SK-N-SH treated with all-trans-retinoic acid at 6 μM for 48 hours (cell line): ENCODE measurements at regions not wholly inside any gene's neighbourhood (a gene's known extent, or its start where the extent isn't known, plus 50 kb on each side); places are given as distances from the start of the nearest gene placed in this dataset.

Experiments
- ATAC-seq: fragments of 200-7000 bp; cut with Tn5 transposase; 3 replicates; pipeline ENCODE4 v1.9.1; 2020; ENCODE audit warnings: mild to moderate bottlenecking, moderate library complexity
- BACH2 ChIP-seq: fragments of 250-450 bp; sonication (Bioruptor Pico); IDR thresholded peaks from 2 replicates; pipeline ENCODE4 v1.9.0; 2021; ENCODE audit warnings: mild to moderate bottlenecking, borderline replicate concordance
- CSDC2 ChIP-seq: fragments of 250-450 bp; sonication (Bioruptor Pico); IDR thresholded peaks from 2 replicates; pipeline ENCODE4 v1.5.0; 2020; ENCODE audit warnings: mild to moderate bottlenecking, moderate library complexity
- GLIS3 ChIP-seq: fragments of 250-450 bp; sonication (Bioruptor Pico); IDR thresholded peaks from 2 replicates; pipeline ENCODE4 v1.5.0; 2020; ENCODE audit warnings: mild to moderate bottlenecking, moderate library complexity
- ISL1 ChIP-seq: fragments of 250-450 bp; sonication (Bioruptor Pico); IDR thresholded peaks from 2 replicates; pipeline ENCODE4 v2.1.2; 2022; ENCODE audit warnings: mild to moderate bottlenecking, moderate library complexity
- OSR1 ChIP-seq: fragments of 250-450 bp; sonication (Bioruptor Pico); IDR thresholded peaks from 2 replicates; pipeline ENCODE4 v1.8.0; 2022; ENCODE audit warnings: moderate library complexity, mild to moderate bottlenecking, inconsistent platforms
- PPARA ChIP-seq: fragments of 250-450 bp; sonication (Bioruptor Pico); IDR thresholded peaks from 2 replicates; pipeline ENCODE4 v1.5.0; 2020; ENCODE audit warnings: mild to moderate bottlenecking, borderline replicate concordance
- RARB ChIP-seq: fragments of 250-450 bp; sonication (Bioruptor Pico); IDR thresholded peaks from 2 replicates; pipeline ENCODE4 v1.8.0; 2021; ENCODE audit warnings: mild to moderate bottlenecking, moderate library complexity
- SNAI2 ChIP-seq: fragments of 250-450 bp; sonication (Bioruptor Pico); IDR thresholded peaks from 2 replicates; pipeline ENCODE4 v1.5.0; 2020; ENCODE audit warnings: mild to moderate bottlenecking, moderate library complexity
- TCF4 ChIP-seq: fragments of 250-450 bp; sonication (Bioruptor Pico); IDR thresholded peaks from 2 replicates; pipeline ENCODE4 v1.8.0; 2021; ENCODE audit warnings: mild to moderate bottlenecking, moderate library complexity, borderline replicate concordance
- TOX ChIP-seq: fragments of 250-450 bp; sonication (Bioruptor Pico); IDR thresholded peaks from 2 replicates; pipeline ENCODE4 v1.8.0; 2021; ENCODE audit warnings: mild to moderate bottlenecking, moderate library complexity, borderline replicate concordance
- ZC3H10 ChIP-seq: fragments of 250-450 bp; sonication (Bioruptor Pico); IDR thresholded peaks from 2 replicates; pipeline ENCODE4 v1.5.1; 2021; ENCODE audit warnings: mild to moderate bottlenecking, moderate library complexity
- ZFP3 ChIP-seq: fragments of 250-450 bp; sonication (Bioruptor Pico); IDR thresholded peaks from 2 replicates; pipeline ENCODE4 v1.5.0; 2020; ENCODE audit warnings: mild to moderate bottlenecking, moderate library complexity
- ZFP30 ChIP-seq: fragments of 450-650 bp; formaldehyde crosslinking; IDR thresholded peaks from 2 replicates; pipeline ENCODE4 v1.5.0; 2022; ENCODE audit warnings: mild to moderate bottlenecking, moderate library complexity
- ZNF70 ChIP-seq: fragments of 450-650 bp; formaldehyde crosslinking; IDR thresholded peaks from 2 replicates; pipeline ENCODE4 v1.5.0; 2020; ENCODE audit warnings: mild to moderate bottlenecking, moderate library complexity
- ZNF8 ChIP-seq: fragments of 450-650 bp; formaldehyde crosslinking; IDR thresholded peaks from 2 replicates; pipeline ENCODE4 v1.5.0; 2020; ENCODE audit warnings: mild to moderate bottlenecking, moderate library complexity
- TF ChIP-seq, protein P1 (sequence below): fragments of 250-450 bp; sonication (Bioruptor Pico); IDR thresholded peaks from 2 replicates; pipeline ENCODE4 v1.5.1; 2020; ENCODE audit warnings: low read depth, mild to moderate bottlenecking, moderate library complexity
- TF ChIP-seq, protein P2 (sequence below): fragments of 250-450 bp; sonication (Bioruptor Pico); IDR thresholded peaks from 2 replicates; pipeline ENCODE4 v1.8.0; 2020; ENCODE audit warnings: mild to moderate bottlenecking, moderate library complexity, borderline replicate concordance
- TF ChIP-seq, protein P3 (sequence below): fragments of 250-450 bp; sonication (Bioruptor Pico); IDR thresholded peaks from 2 replicates; pipeline ENCODE4 v1.5.0; 2020; ENCODE audit warnings: mild to moderate bottlenecking, moderate library complexity
- TF ChIP-seq, protein P4 (sequence below): fragments of 250-450 bp; sonication (Bioruptor Pico); IDR thresholded peaks from 2 replicates; pipeline ENCODE4 v1.5.1; 2021; ENCODE audit warnings: mild to moderate bottlenecking, moderate library complexity
- TF ChIP-seq, protein P5 (sequence below): fragments of 250-450 bp; sonication (Bioruptor Pico); IDR thresholded peaks from 2 replicates; pipeline ENCODE4 v1.8.0; 2021; ENCODE audit warnings: low read depth, mild to moderate bottlenecking, moderate library complexity, borderline replicate concordance

DNA sequence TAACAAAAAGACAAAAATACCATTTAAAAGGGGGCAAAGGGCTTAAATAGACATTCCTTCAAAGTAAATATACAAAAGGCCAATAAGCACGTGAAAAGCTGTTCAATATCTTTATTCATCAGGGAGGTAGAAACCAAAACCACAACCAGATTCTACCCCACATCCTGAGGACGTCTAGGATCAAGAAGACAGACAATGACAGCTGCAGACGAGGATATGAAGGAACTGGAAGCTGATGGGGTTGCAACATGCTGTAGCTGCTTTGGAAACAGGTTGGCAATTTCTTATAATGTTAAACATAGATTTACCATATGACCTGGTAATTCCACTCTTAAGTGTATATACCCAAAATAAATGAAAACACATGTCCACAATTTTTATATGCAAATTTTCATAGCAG, 85.1 kb upstream of the C14orf180 start (continued):
- no peak for TF ChIP-seq ZNF70 (CRISPR knock-in tag)
- no peak for TF ChIP-seq RARB (CRISPR knock-in tag)
- TF ChIP-seq TOX (CRISPR knock-in tag): no peak
- TF ChIP-seq, protein P1, sequence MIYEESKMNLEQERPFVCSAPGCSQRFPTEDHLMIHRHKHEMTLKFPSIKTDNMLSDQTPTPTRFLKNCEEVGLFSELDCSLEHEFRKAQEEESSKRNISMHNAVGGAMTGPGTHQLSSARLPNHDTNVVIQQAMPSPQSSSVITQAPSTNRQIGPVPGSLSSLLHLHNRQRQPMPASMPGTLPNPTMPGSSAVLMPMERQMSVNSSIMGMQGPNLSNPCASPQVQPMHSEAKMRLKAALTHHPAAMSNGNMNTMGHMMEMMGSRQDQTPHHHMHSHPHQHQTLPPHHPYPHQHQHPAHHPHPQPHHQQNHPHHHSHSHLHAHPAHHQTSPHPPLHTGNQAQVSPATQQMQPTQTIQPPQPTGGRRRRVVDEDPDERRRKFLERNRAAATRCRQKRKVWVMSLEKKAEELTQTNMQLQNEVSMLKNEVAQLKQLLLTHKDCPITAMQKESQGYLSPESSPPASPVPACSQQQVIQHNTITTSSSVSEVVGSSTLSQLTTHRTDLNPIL: no peak

DNA sequence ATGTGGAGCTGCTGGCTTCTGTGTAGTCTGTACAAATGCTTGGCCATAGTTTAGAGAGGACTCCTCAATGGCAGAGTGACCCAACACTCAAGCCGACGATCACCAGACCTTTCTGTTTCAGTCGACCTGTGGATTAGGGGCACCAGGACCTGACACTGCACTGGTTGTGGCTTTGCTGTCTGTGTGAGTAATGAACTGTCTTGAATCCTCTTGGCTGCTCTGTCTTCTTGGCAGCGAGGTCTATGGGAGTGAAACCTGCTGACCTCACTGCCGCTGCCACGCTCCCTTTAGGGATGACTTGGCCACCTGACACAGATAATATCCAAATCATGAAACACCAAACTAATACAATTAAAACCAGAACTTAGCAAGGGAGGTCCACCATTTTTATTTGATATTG, 83.5 kb upstream of the C14orf180 start:
- no peak for TF ChIP-seq GLIS3 (CRISPR knock-in tag)
- TF ChIP-seq BACH2 (CRISPR knock-in tag): no peak
- TF ChIP-seq ZC3H10: no peak
- no peak for TF ChIP-seq PPARA (CRISPR knock-in tag)
- TF ChIP-seq SNAI2: no peak
- no peak for TF ChIP-seq ZNF8 (CRISPR knock-in tag)
- no peak for TF ChIP-seq TOX (CRISPR knock-in tag)
- no peak for TF ChIP-seq ZFP3
- no peak for TF ChIP-seq ZNF70 (CRISPR knock-in tag)
- TF ChIP-seq, protein P1: no peak
- TF ChIP-seq, protein P2, sequence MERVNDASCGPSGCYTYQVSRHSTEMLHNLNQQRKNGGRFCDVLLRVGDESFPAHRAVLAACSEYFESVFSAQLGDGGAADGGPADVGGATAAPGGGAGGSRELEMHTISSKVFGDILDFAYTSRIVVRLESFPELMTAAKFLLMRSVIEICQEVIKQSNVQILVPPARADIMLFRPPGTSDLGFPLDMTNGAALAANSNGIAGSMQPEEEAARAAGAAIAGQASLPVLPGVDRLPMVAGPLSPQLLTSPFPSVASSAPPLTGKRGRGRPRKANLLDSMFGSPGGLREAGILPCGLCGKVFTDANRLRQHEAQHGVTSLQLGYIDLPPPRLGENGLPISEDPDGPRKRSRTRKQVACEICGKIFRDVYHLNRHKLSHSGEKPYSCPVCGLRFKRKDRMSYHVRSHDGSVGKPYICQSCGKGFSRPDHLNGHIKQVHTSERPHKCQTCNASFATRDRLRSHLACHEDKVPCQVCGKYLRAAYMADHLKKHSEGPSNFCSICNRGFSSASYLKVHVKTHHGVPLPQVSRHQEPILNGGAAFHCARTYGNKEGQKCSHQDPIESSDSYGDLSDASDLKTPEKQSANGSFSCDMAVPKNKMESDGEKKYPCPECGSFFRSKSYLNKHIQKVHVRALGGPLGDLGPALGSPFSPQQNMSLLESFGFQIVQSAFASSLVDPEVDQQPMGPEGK (CRISPR knock-in tag): no peak
- TF ChIP-seq, protein P3, sequence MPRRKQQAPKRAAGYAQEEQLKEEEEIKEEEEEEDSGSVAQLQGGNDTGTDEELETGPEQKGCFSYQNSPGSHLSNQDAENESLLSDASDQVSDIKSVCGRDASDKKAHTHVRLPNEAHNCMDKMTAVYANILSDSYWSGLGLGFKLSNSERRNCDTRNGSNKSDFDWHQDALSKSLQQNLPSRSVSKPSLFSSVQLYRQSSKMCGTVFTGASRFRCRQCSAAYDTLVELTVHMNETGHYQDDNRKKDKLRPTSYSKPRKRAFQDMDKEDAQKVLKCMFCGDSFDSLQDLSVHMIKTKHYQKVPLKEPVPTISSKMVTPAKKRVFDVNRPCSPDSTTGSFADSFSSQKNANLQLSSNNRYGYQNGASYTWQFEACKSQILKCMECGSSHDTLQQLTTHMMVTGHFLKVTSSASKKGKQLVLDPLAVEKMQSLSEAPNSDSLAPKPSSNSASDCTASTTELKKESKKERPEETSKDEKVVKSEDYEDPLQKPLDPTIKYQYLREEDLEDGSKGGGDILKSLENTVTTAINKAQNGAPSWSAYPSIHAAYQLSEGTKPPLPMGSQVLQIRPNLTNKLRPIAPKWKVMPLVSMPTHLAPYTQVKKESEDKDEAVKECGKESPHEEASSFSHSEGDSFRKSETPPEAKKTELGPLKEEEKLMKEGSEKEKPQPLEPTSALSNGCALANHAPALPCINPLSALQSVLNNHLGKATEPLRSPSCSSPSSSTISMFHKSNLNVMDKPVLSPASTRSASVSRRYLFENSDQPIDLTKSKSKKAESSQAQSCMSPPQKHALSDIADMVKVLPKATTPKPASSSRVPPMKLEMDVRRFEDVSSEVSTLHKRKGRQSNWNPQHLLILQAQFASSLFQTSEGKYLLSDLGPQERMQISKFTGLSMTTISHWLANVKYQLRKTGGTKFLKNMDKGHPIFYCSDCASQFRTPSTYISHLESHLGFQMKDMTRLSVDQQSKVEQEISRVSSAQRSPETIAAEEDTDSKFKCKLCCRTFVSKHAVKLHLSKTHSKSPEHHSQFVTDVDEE (CRISPR knock-in tag): no peak
- TF ChIP-seq, protein P4, sequence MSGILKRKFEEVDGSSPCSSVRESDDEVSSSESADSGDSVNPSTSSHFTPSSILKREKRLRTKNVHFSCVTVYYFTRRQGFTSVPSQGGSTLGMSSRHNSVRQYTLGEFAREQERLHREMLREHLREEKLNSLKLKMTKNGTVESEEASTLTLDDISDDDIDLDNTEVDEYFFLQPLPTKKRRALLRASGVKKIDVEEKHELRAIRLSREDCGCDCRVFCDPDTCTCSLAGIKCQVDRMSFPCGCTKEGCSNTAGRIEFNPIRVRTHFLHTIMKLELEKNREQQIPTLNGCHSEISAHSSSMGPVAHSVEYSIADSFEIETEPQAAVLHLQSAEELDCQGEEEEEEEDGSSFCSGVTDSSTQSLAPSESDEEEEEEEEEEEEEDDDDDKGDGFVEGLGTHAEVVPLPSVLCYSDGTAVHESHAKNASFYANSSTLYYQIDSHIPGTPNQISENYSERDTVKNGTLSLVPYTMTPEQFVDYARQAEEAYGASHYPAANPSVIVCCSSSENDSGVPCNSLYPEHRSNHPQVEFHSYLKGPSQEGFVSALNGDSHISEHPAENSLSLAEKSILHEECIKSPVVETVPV (CRISPR knock-in tag): no peak
- TF ChIP-seq ISL1 (CRISPR knock-in tag): no peak
- TF ChIP-seq RARB (CRISPR knock-in tag): no peak
- TF ChIP-seq, protein P5, sequence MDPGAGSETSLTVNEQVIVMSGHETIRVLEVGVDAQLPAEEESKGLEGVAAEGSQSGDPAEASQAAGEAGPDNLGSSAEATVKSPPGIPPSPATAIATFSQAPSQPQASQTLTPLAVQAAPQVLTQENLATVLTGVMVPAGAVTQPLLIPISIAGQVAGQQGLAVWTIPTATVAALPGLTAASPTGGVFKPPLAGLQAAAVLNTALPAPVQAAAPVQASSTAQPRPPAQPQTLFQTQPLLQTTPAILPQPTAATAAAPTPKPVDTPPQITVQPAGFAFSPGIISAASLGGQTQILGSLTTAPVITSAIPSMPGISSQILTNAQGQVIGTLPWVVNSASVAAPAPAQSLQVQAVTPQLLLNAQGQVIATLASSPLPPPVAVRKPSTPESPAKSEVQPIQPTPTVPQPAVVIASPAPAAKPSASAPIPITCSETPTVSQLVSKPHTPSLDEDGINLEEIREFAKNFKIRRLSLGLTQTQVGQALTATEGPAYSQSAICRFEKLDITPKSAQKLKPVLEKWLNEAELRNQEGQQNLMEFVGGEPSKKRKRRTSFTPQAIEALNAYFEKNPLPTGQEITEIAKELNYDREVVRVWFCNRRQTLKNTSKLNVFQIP: no peak
- no peak for TF ChIP-seq TCF4 (CRISPR knock-in tag)
- no peak for TF ChIP-seq CSDC2 (CRISPR knock-in tag)
- no peak for ATAC-seq

DNA sequence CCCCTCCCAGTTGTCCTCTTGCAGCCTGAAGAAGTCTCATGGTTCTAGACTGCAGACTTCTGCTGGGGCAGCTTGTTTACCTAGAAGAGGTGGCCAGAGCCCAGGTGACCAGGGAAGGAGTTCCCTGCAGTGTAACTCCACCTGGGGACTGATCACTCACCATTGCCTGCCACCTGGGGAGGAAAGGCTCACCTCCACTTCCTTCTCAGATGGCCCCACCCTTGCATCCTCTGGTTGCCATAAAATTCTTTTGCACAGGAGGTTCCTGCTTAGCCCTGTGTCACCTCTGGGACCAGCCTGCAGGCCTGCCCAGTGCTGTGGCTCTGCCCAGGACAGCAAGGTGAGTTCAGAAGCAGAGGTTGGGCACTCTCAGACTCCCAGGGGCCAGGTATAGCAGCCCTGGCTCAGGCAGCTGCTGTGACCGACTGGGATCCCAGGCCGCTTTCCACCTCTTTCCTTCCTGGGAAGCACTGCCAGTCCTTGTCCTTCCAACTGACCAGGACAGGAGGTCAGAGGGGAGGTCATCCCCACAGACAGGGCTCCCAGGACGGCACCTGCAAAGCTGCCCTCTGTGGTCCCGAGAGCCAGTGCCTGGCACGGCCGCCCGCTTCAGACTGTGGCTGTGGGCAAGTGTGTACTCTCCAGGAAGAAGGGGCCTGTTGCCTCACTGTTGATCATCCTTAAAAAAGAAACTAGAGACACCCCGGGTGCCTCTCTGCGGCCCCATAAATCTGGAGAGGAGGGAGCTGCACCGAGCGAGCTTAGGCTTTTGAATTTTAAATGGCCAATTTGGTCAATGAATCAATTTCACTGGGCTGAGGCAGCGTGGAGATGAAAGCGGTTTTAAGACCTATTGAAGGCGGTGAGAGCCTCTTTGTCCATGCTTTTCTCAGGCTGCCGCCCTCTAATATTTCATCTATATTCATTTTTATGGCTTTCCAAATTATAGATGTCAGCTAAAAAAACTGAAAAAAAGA, 79.5 kb upstream of the C14orf180 start:
- ATAC-seq: no peak
- TF ChIP-seq, protein P4 (CRISPR knock-in tag): no peak
- TF ChIP-seq OSR1 (CRISPR knock-in tag): no peak
- TF ChIP-seq SNAI2: no peak
- TF ChIP-seq CSDC2 (CRISPR knock-in tag): no peak
- no peak for TF ChIP-seq ZNF70 (CRISPR knock-in tag)
- TF ChIP-seq, protein P3 (CRISPR knock-in tag): no peak
- TF ChIP-seq BACH2 (CRISPR knock-in tag): no peak
- no peak for TF ChIP-seq ZFP30 (CRISPR knock-in tag)
- no peak for TF ChIP-seq ISL1 (CRISPR knock-in tag)
